CD4-positive, alpha-beta T cell treated with Interleukin-4 for 4 hours (primary cell): ENCODE measurements at regions not wholly inside any gene's neighbourhood (a gene's known extent, or its start where the extent isn't known, plus 50 kb on each side); places are given as distances from the start of the nearest gene placed in this dataset.
A peak's percentile ranks its signal among the peaks of the same experiment; 100 is the strongest.
"Not testable (repeated sequence)": the region's sequence is repeated elsewhere in the genome, so short reads cannot be mapped to it uniquely, and the experiment has no call there.

ENCODE experiments used
- DNase-seq: peaks from one replicate; pipeline ENCODE4 v3.0.0-alpha.2; 2020

DNA sequence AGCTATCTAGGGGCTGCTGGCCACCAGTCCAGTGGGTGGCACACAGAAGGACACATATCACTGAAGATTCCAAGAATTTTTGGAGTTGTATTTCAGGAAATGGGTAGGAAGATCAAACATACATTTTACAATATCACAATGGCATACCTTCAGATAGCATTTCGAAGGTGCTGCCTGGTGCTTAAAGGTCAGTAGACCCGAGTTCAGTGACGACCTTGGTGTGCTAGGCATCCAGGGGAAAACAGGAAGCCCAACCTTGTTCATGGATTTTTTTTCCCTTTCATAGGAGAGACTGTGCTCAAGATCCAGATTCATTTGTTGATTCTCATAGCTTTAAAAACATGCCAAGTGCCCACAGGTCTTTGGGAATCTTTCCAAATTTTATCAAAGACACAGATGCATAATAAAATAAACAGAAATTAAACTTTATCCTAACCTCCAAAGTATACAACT lies 51.0 kb upstream of the RCBTB2 start:
- no peak for DNase-seq

DNA sequence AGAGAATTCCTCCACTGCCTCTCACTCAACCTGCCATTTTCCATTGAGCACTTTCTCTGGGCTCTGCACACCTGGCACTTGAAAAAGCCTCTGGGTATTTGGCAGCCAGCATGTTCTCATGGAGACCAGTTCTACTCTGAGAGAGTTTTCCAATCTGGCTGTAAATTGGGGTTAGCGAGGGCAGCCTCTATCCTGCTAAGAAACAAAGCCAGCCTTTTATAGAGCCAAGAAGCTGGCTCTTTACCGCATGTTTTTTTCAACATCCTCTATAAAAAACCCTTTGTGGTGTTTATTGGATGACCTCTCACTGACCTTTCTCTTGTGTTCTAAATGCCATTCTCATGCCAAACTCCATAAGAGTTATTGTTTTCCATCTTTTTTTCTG lies 52.6 kb upstream of the RCBTB2 start:
- no peak for DNase-seq

DNA sequence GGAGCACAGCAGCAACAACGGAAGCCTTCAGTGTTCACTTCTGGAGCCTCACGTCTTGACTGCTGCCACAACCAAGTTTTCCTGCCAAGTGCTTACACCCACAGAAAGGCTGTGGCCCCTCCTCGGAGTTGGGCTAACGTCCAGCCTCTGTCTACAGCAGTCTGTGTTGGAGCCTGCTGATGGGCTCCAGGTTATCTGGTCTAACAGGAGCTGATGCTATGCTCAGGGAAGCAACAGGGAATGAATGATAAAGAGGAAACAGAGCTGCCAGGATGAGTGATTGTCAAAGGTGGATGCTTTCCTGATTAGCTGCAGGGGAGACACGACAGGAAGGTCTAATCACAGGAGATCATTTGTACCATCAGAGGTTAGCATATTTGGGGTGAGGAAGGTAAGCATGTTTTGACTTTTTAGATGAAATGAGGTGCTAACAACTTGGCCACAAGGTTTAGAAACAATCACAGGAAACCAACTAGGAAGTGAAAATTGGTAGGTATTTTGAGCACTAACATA lies 53.8 kb upstream of the RCBTB2 start:
- no peak for DNase-seq

DNA sequence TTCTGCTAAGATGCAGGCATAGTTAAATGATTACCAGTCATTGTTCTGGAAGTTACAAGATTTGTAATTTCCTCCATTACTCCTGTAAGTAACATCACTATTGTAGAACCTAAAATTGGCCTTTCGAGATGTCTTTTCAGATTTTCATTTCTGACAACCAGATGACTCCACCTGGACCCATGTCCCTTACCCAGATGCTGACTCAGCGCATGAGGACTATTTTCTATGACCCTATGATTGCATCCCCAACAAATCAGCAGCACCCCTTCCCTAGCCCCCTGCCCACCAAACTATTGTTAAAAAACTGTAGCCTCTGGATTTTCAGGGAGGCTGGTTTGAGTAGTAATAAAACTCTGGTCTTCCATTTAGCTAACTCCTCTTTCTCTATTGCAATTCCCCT lies 55.2 kb upstream of the RCBTB2 start:
- DNase-seq = no peak

DNA sequence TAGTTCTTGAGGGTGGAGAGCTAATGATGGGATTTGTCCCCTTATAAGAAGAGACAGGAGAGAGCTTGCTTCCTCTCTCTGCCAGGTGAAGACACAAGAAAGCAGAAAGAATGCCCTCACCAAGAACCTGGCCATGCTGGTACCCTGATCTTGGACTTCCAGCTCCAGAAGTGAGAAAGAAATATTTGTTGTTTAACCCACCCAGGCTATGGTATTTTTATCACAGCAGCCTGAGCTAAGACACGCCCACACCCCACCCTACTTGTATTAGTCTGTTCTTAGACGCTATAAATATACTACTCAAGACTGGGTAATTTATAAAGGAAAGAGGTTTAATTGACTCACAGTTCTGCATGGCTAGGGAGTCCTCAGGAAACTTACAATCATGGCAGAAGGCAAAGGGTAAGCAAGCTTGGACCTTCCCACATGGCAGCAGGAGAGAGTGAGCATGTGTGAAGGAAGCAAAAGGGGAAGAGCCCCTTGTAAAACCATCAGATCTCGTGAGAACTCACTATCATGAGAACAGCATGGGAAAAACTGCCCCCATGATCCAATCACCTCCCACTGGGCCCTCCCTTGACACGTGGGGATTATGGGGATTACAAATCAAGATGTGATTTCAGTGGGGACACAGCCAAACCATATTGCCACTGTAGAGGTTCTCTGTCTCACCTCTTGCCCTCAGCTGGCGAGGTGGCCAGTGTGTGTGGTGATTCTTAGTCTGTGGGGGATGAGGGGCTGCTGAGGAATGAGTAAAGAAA lies 57.4 kb upstream of the RCBTB2 start:
- DNase-seq = no peak

DNA sequence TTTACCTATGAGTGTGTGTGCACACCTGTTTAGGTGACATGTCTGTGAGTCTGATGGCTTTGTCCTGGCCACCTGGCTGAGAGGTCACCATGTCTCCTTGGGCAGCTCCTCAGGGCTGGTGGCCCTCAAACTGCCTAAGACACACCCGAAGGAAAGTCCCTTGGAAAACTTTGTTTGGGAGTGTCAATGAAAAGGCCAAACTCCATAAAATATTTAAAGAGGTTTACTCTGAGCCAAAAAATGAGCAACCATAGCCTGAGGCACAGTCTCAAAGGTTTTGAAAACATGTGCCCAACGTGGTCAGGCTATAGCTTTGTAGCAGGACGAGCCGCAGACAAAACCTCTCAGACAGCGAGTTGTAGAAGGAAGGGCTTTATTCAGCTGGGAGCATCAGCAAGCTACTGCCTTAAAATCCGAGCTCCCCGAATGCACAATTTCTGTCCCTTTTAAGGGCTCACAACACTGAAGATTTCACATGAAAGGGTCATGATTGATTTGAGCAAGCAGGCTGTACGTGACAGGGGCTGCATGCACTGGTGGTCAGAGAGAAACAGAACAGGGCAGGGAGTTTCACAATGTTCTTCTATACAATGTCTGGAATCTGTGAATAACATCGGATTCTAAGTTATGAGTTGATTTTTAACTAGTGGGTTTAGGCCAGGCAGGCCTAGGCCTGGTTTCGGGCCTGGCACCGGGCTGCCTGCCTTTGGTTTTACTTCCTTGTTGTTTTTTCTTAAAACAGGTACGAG lies 58.4 kb upstream of the RCBTB2 start:
- not testable (repeated sequence) for DNase-seq

DNA sequence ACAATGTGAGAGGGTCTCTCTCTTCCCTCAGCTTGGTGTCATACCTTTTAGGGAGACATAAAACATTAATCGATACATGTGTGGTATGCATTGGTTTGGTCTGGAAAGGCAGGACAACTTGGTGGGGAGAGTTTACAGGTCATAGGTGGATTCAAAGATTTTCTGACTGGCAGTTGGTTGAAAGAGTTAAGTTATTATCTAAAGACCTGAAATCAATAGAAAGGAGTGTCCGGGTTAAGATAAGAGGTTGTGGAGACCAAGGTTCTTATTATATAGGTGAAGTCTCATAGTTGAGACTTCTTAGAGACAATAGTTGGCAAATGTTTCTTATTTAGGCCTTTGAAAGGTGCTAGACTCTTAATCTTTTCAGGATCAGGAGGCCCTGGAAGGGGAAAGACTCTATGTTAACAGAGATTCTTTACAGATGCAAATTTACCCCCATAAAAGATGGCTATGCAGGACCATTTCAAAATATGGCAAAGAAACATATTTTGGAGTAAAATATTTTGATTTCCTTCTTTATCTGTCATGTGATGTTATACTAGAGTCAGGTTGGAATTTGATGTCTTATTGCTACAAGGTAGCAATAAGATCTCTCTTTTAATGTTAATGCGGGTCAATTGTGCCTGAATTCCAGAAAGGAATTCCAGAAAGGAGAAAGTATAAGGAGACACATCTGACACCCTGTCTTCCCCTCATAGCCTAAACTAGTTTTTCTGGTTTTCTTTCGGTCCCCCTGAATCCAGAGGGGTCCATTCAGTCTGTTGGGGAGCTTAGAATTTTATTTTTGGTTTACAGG lies 59.2 kb upstream of the RCBTB2 start:
- DNase-seq = no peak

DNA sequence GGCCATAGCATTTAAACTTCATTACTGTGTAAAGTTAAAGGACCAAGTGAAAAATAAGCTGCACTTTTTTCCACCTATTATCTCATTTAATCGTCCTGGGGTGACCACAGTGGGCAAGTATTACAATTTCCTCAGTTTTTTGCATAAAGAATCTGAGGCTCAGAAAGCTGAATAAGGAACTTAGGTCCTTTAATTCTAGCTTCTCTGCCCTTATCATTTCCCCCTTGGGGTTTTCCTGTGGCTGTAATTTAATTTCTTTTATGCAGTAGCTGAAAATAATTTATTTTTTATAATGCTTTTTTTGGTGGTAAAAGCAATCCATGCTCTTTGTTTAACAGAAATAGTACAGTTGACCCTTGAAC lies 59.8 kb upstream of the RCBTB2 start:
- no peak for DNase-seq

DNA sequence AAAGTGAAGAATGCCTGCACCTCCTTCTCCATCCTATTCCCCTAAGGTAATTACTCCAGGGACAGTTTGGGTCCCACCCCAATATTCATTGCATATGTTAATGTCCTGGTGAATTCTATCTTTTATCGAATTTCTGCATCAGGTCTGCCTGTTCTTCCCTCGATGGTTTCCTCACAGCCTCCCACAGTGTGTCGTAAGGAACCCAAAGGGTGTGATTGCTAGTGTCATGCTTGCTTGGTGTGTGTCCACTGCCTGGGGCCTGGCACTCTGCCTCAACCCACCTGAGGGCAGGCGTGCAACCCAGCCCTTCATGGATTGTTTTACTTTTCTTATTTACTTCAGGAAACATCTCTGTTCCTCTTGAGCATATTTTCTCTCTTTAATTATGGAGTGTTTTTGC lies 60.2 kb upstream of the CYSLTR2 start:
- no peak for DNase-seq

DNA sequence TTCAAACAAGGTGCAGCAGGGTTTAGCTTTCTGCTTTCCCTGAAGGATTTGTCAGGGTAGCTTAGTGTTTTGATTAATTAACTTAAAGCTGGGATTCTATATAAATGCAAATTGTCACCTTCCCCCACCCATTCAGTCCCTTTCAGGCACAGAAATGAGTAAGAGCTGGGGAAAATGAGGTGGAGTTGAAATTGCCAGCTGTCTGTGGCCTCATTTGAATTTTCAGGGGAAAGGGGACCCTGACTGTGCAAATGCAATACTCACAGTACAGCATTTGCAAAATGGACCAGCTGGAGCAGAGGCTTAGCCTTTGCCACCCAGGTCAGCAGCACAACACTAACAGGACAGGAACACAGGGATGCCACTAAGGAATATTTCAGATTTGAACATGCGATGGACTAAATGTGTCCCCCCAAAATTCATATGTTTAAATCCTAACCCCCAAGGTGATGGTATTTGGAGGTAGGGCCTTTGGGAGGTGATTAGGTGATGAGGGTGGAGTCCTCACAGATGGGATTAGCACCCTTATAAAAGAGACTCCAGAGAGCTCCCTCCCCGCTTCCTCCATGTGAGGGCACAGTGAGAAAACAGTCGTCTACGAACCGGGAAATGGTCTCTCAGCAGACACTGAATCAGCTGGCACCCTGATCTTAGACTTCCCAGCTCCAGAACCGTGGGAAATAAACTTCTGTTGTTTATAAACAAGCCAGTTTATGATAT lies 59.5 kb upstream of the CYSLTR2 start:
- no peak for DNase-seq

DNA sequence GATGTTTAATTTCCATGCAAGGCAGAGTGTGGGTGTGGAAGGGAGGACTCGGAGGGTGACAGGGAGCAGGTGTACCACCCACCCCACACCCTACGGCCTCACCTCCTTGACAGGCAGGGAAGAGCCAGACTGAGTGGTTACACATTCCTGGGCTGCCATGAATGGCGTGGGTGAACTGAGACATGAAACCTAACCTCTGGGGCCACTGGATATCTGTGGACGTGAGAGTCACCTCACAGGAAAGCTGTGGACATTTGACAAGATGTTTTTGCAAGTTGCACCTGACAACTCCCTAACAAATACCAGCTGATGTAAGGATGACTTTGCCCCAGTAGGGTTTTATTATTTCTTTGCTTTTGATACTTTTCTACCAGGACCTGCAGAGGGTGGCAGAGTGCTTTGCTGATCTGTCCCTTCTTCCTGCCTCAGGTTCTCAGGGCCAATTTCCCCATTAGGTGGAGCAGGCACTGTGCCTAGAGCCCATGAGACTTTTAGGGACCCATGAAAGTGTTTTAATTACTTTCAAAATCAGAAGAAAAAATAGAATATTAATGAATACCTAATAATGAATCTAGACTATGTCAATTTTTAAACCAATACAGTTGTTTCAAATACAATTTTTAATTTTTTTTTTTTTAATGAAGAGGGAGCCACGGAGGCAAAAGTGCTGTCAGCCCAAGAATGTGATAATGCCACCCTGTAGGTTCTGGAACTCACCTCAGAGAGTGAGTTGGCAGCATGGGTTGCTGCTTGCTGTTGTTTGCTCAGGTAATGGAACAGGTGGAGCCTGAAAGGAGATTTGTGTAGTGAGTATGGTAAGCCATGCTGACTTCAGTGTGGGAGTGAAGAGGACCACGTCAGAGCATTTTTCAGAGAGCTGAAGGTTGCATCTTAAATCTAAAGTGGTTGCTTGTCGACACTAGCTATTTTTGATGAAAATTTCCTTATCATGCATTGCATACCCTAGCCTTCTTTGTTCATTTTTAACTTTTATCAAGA lies 58.0 kb upstream of the CYSLTR2 start:
- peak; percentile 73 for DNase-seq

DNA sequence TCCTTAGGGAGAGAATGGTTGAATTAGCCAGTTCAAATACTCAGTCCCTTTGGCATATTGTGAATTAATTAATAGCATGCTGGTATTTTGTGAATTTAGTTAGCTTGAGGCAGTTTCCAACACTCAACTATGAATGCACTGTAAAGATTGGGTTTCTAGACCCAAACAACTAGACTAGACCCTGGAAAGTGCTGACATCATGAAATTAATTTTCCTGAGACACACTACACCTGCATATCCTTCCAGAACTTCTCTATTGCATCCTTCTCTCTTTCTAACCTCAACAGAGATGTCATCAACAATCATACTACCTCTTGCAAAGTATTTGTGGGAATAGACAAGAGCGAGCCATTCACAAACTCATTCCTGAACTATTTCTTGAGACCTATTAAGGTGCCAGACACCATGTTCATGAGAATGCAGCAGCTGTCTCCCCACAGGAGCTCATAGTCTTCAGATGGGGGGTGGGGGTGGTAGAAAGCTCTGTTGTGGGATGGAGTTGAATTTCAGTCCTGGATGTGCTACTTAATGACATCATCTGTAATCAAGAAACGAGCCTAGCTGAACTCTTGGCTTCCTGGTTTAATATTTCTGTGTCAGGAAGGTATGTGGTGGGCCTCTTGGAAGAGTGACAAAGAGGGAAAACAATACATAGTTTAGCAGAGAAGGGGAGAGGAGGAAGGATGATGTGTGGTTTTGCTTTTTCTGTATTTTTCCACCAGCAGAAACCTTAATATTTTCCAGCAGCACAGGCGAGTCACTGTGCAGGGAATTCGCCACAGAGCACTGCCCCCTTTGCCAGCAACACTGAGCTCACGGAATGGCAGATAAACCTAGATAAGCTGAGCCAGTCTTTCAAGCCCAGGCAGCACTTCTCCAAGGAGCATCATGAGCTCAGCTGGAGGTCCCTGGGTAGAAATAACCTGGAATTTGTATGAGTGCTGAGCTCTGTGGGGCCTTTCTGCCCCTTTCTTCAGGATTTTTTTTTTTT lies 53.1 kb upstream of the CYSLTR2 start:
- no peak for DNase-seq

DNA sequence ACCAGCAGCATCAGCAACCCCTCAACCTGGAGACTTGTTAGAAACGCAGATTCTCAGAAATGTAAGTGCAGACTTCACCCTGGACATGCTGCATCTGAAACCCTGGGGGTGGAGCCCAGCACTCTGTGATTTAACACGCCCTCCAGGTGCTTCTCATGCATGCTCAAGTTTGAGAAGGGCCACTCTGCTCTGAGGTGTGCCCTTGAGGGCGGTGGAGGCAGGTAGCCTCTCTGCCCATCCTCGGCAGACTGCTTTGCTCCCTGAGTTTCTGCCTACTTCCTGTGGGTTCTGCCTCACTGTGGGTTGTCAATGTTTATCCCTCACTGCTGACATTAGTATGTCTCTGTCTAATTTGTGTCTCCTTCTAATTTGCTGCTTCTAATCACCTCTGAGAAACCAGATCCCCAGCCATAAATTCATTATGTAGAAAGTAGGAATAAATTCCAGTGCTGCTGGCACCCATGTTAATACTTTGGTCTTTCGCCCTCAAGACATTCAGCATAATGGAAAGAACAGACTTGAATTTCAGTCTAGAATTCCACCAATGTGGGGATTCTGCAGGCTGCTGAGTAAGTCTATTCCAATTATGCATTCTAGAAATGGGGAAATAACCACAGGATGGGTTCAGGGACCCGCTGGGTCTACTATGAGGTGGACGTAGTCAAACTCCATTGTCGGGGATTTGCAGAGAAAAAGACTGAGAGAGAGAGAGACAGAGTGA lies 51.3 kb upstream of the CYSLTR2 start:
- no peak for DNase-seq

DNA sequence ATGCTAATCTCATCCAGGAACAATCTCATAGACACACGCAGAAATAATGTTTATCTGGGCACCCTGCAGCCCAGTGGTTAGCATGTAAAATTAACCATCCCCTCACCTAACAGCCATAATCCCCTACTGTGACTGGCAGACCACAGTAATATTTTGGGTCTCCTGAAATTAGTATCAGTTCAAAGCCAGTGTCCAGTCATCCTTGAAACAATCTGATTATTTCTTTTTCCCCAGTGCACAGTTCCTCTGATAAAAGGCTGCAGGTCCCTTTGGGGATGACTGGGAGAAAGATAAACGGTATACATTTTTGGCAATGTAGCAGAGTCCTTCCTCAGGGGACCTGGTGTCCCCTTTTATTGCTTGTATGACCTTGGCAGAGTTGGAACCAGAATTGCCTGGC lies 50.4 kb upstream of the CYSLTR2 start:
- DNase-seq = no peak
